GM23338 (cell line): ENCODE measurements at regions not wholly inside any gene's neighbourhood (a gene's known extent, or its start where the extent isn't known, plus 50 kb on each side); places are given as distances from the start of the nearest gene placed in this dataset.

Experiments
- ATAC-seq: fragments of 200-7000 bp; cut with Tn5 transposase; 3 replicates; pipeline ENCODE4 v1.9.1; 2020
- DNase-seq: peaks from one replicate; pipeline ENCODE4 v3.0.0-alpha.2; 2015; ENCODE audit warnings: low spot score
- H2AFZ ChIP-seq: fragments of 200-600 bp; sonication (generic); 2 replicates; pipeline ENCODE4 v1.8.0; 2016; ENCODE audit warnings: antibody characterized with exemption, mild to moderate bottlenecking, moderate library complexity
- H3F3A ChIP-seq: fragments of 200-600 bp; sonication (generic); replicated peaks from 2 replicates; pipeline ENCODE4 v1.8.0; 2017; ENCODE audit warnings: antibody characterized with exemption, mixed run types, low read depth
- H3K27ac ChIP-seq: fragments of 200-600 bp; sonication (generic); 2 replicates; pipeline ENCODE4 v1.6.1; 2016; ENCODE audit warnings: low read depth
- H3K27me3 ChIP-seq: fragments of 200-600 bp; sonication (generic); 2 replicates; pipeline ENCODE4 v1.8.0; 2016; ENCODE audit warnings: mild to moderate bottlenecking, mixed run types, moderate library complexity; ENCODE audit not compliant: insufficient read depth
- H3K36me3 ChIP-seq: fragments of 200-600 bp; sonication (generic); 2 replicates; pipeline ENCODE4 v1.8.0; 2016; ENCODE audit warnings: mild to moderate bottlenecking; ENCODE audit not compliant: insufficient read depth
- H3K4me1 ChIP-seq: fragments of 200-600 bp; sonication (generic); 2 replicates; pipeline ENCODE4 v1.8.0; 2016; ENCODE audit warnings: mild to moderate bottlenecking, moderate library complexity; ENCODE audit not compliant: insufficient read depth
- H3K4me2 ChIP-seq: fragments of 200-600 bp; sonication (generic); 2 replicates; pipeline ENCODE4 v1.7.1; 2017; ENCODE audit warnings: mixed run types
- H3K4me3 ChIP-seq: fragments of 200-600 bp; sonication (generic); 2 replicates; pipeline ENCODE4 v1.6.1; 2016; ENCODE audit warnings: mixed run types
- H3K79me2 ChIP-seq: fragments of 200-600 bp; sonication (generic); replicated peaks from 2 replicates; pipeline ENCODE4 v1.8.0; 2017; ENCODE audit warnings: mild to moderate bottlenecking; ENCODE audit not compliant: insufficient read depth
- H3K9me2 ChIP-seq: fragments of 200-600 bp; sonication (generic); 2 replicates; pipeline ENCODE4 v1.8.0; 2017; ENCODE audit not compliant: insufficient read depth
- H4K20me1 ChIP-seq: fragments of 200-600 bp; sonication (generic); replicated peaks from 2 replicates; pipeline ENCODE4 v1.8.0; 2017; ENCODE audit warnings: mild to moderate bottlenecking; ENCODE audit not compliant: insufficient read depth
- H3K27ac Mint-ChIP-seq: 2 replicates; pipeline ENCODE4 v1.8.0; 2020; ENCODE audit warnings: inconsistent platforms, mild to moderate bottlenecking, moderate library complexity, mixed read lengths
- H3K27me3 Mint-ChIP-seq: 3 replicates; pipeline ENCODE4 v1.8.0; 2022; ENCODE audit warnings: low read depth, mild to moderate bottlenecking, moderate library complexity, mixed read lengths, inconsistent platforms; ENCODE audit not compliant: insufficient read depth, poor library complexity
- H3K36me3 Mint-ChIP-seq: 3 replicates; pipeline ENCODE4 v1.8.0; 2021; ENCODE audit warnings: low read depth, mild to moderate bottlenecking, inconsistent platforms, moderate library complexity, mixed read lengths
- H3K4me1 Mint-ChIP-seq: 3 replicates; pipeline ENCODE4 v1.8.0; 2020; ENCODE audit warnings: mild to moderate bottlenecking, inconsistent platforms, mixed read lengths
- H3K4me3 Mint-ChIP-seq: 3 replicates; pipeline ENCODE4 v1.8.0; 2021; ENCODE audit warnings: moderate library complexity, mild to moderate bottlenecking, inconsistent platforms, mixed read lengths
- H3K9me3 Mint-ChIP-seq: 3 replicates; pipeline ENCODE4 v1.8.0; 2020; ENCODE audit warnings: moderate library complexity, mild to moderate bottlenecking, inconsistent platforms, mixed read lengths
- CREB1 ChIP-seq: fragments of 250-450 bp; sonication (Bioruptor Pico); IDR thresholded peaks from 2 replicates; pipeline ENCODE4 v1.5.0; 2020; ENCODE audit warnings: low read depth, mild to moderate bottlenecking, moderate library complexity
- ETS1 ChIP-seq: IDR thresholded peaks from 2 replicates; pipeline ENCODE4 v1.6.1; 2016; ENCODE audit warnings: antibody characterized with exemption
- EZH2 ChIP-seq: fragments of 200-600 bp; sonication (generic); IDR thresholded peaks from one replicate; pipeline ENCODE4 v1.8.0; 2017; ENCODE audit warnings: antibody characterized with exemption, mild to moderate bottlenecking, low read depth; ENCODE audit not compliant: unreplicated experiment
- EZH2phosphoT487 ChIP-seq: fragments of 200-600 bp; sonication (generic); IDR thresholded peaks from one replicate; pipeline ENCODE4 v1.8.1; 2018; ENCODE audit warnings: antibody characterized with exemption; ENCODE audit not compliant: unreplicated experiment
- JUNB ChIP-seq: IDR thresholded peaks from one replicate; pipeline ENCODE4 v1.6.1; 2016; ENCODE audit warnings: antibody characterized with exemption; ENCODE audit not compliant: unreplicated experiment
- NANOG ChIP-seq: IDR thresholded peaks from 2 replicates; pipeline ENCODE4 v1.6.1; 2016; ENCODE audit warnings: antibody characterized with exemption, borderline replicate concordance
- POLR2AphosphoS5 ChIP-seq: IDR thresholded peaks from 2 replicates; pipeline ENCODE4 v1.6.1; 2016; ENCODE audit warnings: antibody characterized with exemption, low read depth
- STAT1 ChIP-seq: IDR thresholded peaks from one replicate; pipeline ENCODE4 v1.6.1; 2016; ENCODE audit warnings: antibody characterized with exemption; ENCODE audit not compliant: unreplicated experiment
- ZNF114 ChIP-seq: fragments of 250-450 bp; sonication (Bioruptor Pico); IDR thresholded peaks from 2 replicates; pipeline ENCODE4 v1.5.0; 2020; ENCODE audit warnings: mild to moderate bottlenecking, moderate library complexity
- ZNF331 ChIP-seq: fragments of 250-450 bp; sonication (Bioruptor Pico); IDR thresholded peaks from 2 replicates; pipeline ENCODE4 v1.5.0; 2020; ENCODE audit warnings: low read depth, mild to moderate bottlenecking, moderate library complexity
- ZNF462 ChIP-seq: fragments of 250-450 bp; sonication (Bioruptor Pico); IDR thresholded peaks from 2 replicates; pipeline ENCODE4 v1.5.0; 2020; ENCODE audit warnings: mild to moderate bottlenecking, moderate library complexity

GRCh38 chr13:24090049-24090448 is 70.5 kb upstream of the SPATA13 start (continued):
- no peak for TF ChIP-seq ZNF462 (CRISPR knock-in tag)
- TF ChIP-seq NANOG: no peak
- no peak for TF ChIP-seq STAT1
- TF ChIP-seq POLR2AphosphoS5: no peak
- TF ChIP-seq EZH2phosphoT487: no peak

- H3K27ac Mint-ChIP-seq: no peak overlapping the region
- no peak for TF ChIP-seq POLR2AphosphoS5
- TF ChIP-seq ZNF114 (CRISPR knock-in tag): no peak
- TF ChIP-seq JUNB: no peak
- TF ChIP-seq ZNF331: no peak
- TF ChIP-seq NANOG: no peak
- TF ChIP-seq ETS1: no peak
- TF ChIP-seq EZH2: no peak
- no peak for TF ChIP-seq CREB1 (CRISPR knock-in tag)
- TF ChIP-seq STAT1: no peak
These were observed 69.4 kb upstream of the SPATA13 start for GRCh38 chr13:24091080-24091479.

More at GRCh38 chr13:24091080-24091479, 69.4 kb upstream of the SPATA13 start:
- Histone ChIP-seq H3K36me3 (no peaks in the 10 kb centered on the region), H2AFZ (no peak overlapping the region), H4K20me1 (no peaks in the 10 kb centered on the region), H3K4me2 (no peak overlapping the region), H3F3A (no peaks in the 10 kb centered on the region), H3K4me3 (no peak overlapping the region), H3K9me2 (0 out of 2 replicates have a peak, but pooled peaks cover 10% of the 10 kb centered on the region), H3K4me1 (peaks cover 3% of the 10 kb centered on the region; the same call in 1 of the 2 replicates), H3K79me2 (no peaks in the 10 kb centered on the region), H3K27ac (no peak overlapping the region), H3K27me3 (no peaks in the 10 kb centered on the region)
- Mint-ChIP-seq H3K36me3 (no peaks in the 10 kb centered on the region), H3K4me3 (no peak overlapping the region), H3K4me1 (peaks cover 12% of the 10 kb centered on the region), H3K27me3 (peaks cover 5% of the 10 kb centered on the region), H3K9me3 (no peaks in the 10 kb centered on the region; the same call in 2 of the 3 replicates)
- ATAC-seq (no peak), DNase-seq (no peak)
